GM18517 (cell line): ENCODE measurements at regions not wholly inside any gene's neighbourhood (a gene's known extent, or its start where the extent isn't known, plus 50 kb on each side); places are given as distances from the start of the nearest gene placed in this dataset.

ENCODE experiments used
- ATAC-seq: cut with Tn5 transposase; IDR thresholded peaks from one replicate; pipeline ENCODE4 v1.9.1; 2021; ENCODE audit warnings: mild to moderate bottlenecking, moderate library complexity; ENCODE audit not compliant: unreplicated experiment

DNA sequence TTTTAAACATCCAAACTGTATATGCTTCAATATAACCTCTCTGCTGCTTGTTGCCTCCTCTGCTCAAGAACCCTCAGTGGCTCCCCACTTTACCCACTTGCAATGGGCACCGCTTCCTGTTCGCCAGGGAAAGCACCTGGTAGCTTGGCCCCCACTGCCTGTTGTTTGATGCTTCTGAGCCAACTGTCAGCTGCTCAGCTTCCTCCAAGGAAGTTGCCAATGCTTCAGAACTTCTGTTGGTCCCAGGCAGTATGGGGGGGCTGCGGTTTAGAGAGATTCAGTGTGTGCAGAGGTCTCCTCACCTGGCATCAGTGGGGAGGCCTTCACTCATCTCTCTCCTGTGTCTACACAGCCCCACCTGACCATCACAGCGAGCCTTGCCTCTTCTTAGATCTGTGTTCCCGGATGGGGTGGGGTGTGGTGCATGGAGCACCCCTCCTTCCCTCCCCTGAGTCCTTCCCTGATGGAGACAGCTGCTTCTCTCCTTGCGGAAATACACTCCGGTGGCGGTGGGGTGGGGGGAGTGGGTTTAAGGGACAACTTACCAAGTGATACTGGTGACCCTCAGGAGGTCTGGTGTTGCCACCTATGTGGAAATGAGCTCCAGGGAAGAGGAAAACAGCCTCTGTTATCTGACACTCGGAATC, 308.1 kb downstream of the CDH26 start:
- ATAC-seq, result no peak

DNA sequence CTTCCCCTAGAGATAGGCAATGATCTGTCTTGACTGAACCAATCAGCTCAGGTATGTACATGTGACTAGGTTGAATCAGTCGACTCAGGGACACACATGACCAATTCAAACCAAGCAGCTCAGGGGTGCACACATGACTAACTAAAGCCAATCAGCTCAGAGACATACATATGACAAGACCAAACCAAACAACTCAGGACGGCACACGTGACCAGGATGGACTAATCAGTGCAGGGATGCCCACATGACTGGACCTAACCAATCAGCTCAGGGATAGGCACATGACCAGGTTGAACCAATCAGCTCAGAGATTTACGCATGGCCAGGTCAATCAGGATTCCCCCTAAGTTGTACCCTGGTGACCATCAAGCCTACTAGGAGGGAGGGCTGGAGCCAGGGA, 310.3 kb downstream of the CDH26 start:
- ATAC-seq, result no peak

DNA sequence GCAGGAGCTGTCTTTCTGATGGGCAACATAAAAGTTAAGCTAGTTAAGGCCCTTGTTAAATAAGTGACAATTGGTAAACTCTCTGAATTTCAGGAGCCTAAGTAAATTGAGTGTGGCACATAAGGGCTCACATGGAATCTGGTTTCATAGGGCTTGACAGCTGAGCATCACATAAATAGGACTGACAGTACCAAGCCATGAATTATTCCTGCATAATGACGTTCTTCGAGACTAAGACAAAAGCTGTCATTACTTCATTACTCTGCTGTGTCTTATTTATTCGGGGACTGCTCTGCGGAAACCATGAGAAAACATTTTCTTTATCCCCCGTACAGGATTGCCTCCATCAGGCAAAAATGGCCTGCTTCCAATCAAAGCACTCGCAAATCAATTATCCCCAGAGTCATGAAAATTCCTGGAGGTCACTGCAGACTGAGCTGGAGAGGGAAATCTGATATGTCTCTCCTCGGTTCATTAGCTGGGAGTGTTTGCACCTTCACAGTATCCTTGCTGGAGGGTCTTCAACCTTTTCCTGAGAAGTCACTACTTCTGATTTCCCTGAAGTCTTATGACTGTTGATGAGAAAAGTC, 311.4 kb downstream of the CDH26 start:
- ATAC-seq, result no peak

GRCh38 chr20:60270341-60270740, 312.1 kb downstream of the CDH26 start:
- no peak for ATAC-seq

DNA sequence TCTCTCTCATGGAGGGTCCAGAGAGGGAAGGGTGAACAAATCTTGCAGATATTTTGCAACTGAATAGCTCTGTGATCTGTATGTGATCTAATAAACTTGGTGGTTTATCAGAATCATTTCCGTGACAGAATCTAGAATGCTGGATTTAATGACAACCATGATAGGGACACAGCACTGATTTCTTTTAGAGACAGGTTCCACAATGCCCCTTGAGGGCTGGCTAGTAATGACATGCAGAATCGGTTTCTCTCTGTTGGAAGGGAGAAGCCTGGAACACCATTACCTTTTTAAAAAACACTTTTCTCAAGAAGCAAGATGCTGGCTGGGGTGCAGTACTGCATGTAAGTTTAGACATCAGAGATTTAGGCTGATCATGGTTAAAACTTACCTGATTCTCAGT, 313.4 kb downstream of the CDH26 start:
- no peak for ATAC-seq

GRCh38 chr20:60272790-60273189, 314.6 kb downstream of the CDH26 start:
- no peak for ATAC-seq

- no peak for ATAC-seq
Observed at GRCh38 chr20:60274717-60275116, 316.5 kb downstream of the CDH26 start.

- no peak for ATAC-seq
Observed at GRCh38 chr20:60281295-60281694, 323.1 kb downstream of the CDH26 start.

- no peak for ATAC-seq
Observed at GRCh38 chr20:60283281-60283680, 325.1 kb downstream of the CDH26 start.

DNA sequence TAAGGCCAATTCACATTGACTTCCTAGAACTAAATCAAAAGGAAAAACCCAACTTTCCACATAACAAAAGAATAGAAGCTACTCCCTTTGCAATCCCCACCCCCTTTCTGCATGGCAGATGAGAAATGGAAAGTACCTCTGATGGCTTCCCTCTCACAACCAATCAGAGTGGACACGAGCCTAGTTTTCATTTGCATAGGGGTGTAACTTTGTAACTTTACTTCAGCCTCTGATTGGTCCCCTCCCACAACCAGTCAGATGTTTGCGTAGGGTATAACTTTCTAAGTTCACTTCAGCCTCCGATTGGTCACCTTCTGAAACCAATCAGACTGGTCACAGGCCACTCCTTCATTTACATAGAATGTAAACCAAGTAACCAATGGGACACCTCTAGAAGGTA, 328.5 kb downstream of the CDH26 start:
- no peak for ATAC-seq

DNA sequence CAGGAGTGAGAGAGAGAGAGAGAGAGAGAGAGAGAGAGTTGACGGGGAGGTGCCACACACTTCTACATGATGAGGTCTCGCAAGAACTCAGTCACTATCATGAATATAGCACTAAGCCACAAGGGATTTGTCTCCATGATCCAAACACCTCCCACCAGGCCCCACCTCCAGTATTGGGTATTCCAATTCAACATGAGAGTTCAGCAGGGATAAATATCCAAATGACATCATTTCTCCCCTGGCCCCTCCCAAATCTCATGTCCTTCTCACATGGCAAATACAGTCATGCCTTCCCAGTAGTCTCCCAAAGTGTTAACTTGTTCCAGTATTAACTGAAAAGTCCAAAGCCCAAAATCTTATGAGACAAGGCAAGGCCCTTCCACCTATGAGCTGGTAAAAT, 330.7 kb downstream of the CDH26 start:
- ATAC-seq, result no peak

- no peak for ATAC-seq
Observed at GRCh38 chr20:60292001-60292520, 333.8 kb downstream of the CDH26 start.

DNA sequence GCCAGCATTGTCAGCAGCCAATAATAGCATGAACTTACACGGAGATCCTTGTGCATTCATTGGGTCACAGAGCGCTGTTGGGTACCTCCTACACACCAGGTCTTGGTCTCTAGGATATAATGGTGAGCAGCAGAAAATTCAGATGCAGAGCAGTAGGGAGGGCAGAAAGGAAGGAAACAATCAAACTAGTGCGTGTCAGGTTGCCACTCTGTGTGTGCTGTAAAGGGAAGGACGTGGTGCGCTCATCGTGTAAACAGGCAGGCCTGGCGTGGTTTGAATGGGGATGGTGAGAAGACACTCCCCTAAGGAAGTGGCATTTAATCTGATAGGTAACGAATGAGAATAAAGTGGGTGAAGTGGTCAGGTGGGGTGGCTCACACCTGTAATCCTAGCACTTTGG, 336.4 kb downstream of the CDH26 start:
- no peak for ATAC-seq

DNA sequence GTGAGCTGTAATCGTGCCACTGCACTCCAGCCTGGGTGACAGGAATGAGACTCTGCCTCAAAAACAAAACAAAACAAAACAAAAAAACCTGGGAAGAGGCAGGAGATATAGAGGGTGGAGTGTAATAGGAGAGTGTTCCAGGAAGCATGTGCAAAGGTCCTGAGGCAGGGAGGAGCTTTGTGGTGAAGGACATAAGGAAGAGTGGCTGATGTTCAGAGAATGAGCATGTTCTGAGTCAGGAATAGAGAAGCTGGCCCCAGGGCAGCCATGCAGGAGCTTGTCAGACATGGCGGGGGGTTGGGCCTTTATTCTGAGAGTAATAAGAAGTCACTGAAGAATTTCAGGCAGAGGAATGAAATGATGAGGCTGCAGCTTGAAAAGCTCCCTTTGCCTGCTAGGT, 337.0 kb downstream of the CDH26 start:
- ATAC-seq, result no peak

- ATAC-seq, result no peak
Observed at GRCh38 chr20:60297649-60298048, 339.4 kb downstream of the CDH26 start.

DNA sequence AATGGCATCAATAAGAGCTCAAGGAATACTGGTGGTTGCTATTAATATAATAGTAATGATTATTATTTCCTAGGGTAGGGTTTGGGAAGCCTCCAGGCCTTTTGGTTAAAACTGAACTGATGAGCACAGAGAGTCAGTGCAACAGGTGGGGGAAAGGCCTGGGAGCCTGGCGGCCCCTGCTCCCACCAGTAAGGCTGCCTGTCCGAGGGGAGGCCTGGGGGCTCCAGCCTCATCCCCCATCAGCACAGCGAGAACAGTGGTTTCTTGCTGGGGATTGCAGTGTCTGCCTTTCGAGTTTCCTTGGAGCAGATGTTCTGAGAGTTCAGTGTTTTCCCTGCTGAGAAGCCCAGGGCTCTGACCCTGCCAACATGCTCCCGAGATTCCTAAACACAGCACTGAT, 340.4 kb downstream of the CDH26 start:
- no peak for ATAC-seq

GRCh38 chr20:60299951-60300350, 341.7 kb downstream of the CDH26 start:
- no peak for ATAC-seq

DNA sequence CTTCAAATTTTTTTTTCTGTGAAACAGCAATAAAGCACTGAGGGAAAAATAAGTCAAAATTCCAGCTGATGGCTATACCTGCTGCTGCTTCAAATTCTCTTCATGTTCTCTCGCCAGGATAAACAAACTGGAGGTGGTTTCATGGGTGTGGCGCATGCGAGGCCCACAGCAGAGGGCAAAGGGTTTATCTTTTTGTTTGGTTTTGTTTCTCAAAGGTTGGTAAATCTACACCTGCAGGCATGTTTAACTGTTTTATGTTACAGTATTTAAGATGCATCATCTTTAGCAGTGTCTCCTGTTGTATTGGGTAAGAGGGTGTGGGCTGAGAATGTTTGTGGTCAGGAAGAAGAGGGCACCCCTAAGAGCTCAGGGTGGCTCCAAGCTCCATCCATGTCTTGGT, 342.2 kb downstream of the CDH26 start:
- ATAC-seq, result no peak

DNA sequence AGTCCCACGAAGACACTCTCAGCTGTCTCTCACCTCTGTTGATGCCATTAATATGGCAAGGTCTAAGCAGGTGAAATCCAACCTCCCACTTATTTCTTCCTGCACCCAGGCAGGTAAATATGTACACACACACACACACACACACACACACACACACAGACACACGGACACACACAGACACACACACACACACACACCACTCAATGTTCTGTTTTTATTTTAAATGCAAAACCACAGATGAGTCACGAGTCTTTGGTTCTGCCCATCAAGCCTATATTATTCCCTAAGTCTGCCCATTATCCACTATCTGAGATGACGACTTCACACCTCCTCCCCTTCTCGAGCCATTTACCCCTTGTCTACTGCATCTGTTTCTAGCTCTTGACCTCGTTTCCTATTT, 344.7 kb downstream of the CDH26 start:
- no peak for ATAC-seq

- ATAC-seq, result no peak
Observed at GRCh38 chr20:60304026-60304590, 345.9 kb downstream of the CDH26 start.

DNA sequence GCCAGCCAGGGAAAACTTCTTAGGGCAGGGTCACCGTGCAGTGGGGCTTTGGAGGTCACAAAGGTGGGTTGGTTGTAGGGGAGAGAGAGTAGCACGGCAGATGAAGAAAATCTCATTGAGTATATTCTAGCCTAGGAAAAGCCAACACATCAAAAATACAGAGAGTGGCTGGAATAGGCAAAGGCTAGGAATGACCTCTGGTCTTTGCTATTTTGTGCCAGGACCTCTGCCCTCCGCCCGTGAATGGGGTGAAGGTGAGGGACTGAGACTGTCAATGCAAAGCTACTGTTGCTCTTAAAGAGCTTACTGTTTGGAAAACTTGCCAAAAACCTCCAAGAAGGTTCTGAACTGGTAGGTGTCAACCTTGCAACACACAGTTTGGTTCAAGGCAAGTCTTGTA, 346.7 kb downstream of the CDH26 start:
- no peak for ATAC-seq

GRCh38 chr20:60306105-60306504, 347.9 kb downstream of the CDH26 start:
- no peak for ATAC-seq

DNA sequence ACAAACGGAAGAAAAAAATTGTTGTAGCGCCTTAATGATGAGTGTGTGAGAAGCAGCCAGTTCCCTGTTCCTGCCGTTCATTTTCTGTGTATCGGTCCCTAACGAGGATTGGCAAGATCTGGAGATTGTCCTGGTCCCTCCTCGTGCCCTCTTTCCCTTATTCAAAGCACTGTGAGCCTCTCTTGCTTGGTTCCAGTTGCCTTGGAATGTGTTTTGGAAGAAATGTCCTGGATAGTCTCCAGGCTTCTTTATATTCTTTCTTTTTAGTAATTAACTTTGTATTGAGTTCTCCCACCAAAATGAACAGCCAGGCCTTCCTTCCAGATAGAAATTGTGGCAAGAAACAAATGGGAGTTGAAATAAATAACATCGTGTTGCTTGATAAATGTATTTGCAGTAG, 348.3 kb downstream of the CDH26 start:
- no peak for ATAC-seq
